ENCODE measurements at regions not wholly inside any gene's neighbourhood (a gene's known extent, or its start where the extent isn't known, plus 50 kb on each side); places are given as distances from the start of the nearest gene placed in this dataset.

DNA sequence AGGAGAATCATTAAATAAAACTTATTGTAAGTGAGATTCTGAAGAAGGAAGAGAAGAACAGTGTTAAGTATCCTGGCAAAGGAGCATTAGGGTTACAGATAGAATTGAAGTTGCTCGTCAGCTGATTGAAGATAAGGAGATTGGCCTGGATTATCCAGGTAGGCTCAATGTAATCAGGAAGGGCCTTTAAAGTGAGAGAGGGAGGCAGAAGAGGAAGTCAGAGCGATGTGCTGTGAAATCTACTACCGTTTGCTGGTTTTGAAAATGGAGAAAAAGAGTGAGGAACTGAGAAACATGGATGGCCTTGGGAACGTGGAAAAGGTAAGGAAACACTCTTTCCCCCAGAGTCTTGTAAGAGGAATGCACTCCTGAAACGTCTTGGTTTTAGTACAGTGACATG is 245.7 kb downstream of the ANTXR2 start:
- TF ChIP-seq EZH2 (IDR thresholded peaks at IDR 0.05; ENCODE audit: insufficient read depth, poor library complexity, severe bottlenecking) (no peak), EZH2phosphoT487 (IDR thresholded peaks at IDR 0.05; ENCODE audit: insufficient read depth, low read depth) (no peak)
